KMS-11 (cell line): ENCODE measurements at regions not wholly inside any gene's neighbourhood (a gene's known extent, or its start where the extent isn't known, plus 50 kb on each side); places are given as distances from the start of the nearest gene placed in this dataset.

Experiments
- H2AFZ ChIP-seq: fragments of 200-600 bp; sonication (generic); 2 replicates; pipeline ENCODE4 v1.6.1; 2016; ENCODE audit warnings: antibody characterized with exemption, mixed run types, low read depth
- H3K27ac ChIP-seq: fragments of 200-600 bp; sonication (generic); 2 replicates; pipeline ENCODE4 v1.6.1; 2016; ENCODE audit warnings: mild to moderate bottlenecking, mixed run types
- H3K27me3 ChIP-seq: fragments of 200-600 bp; sonication (generic); 2 replicates; pipeline ENCODE4 v1.6.1; 2017; ENCODE audit warnings: mild to moderate bottlenecking, low read depth, mixed run types, moderate library complexity; ENCODE audit not compliant: insufficient read depth
- H3K36me3 ChIP-seq: fragments of 200-600 bp; sonication (generic); 2 replicates; pipeline ENCODE4 v1.6.1; 2017; ENCODE audit warnings: mild to moderate bottlenecking, mixed run types; ENCODE audit not compliant: insufficient read depth
- H3K4me1 ChIP-seq: fragments of 200-600 bp; sonication (generic); 2 replicates; pipeline ENCODE4 v1.6.1; 2016; ENCODE audit warnings: mild to moderate bottlenecking, low read depth, mixed run types; ENCODE audit not compliant: poor library complexity, severe bottlenecking
- H3K4me2 ChIP-seq: fragments of 200-600 bp; sonication (generic); 2 replicates; pipeline ENCODE4 v1.7.0; 2016; ENCODE audit warnings: mild to moderate bottlenecking, mixed run types
- H3K4me3 ChIP-seq: fragments of 200-600 bp; sonication (generic); IDR thresholded peaks from 2 replicates; pipeline ENCODE4 v1.6.1; 2017; ENCODE audit warnings: low read depth, low read length, mixed read lengths; ENCODE audit not compliant: insufficient read depth
- H3K79me2 ChIP-seq: fragments of 200-600 bp; sonication (generic); 2 replicates; pipeline ENCODE4 v1.6.1; 2016; ENCODE audit warnings: low read depth, mixed run types; ENCODE audit not compliant: insufficient read depth
- H3K9ac ChIP-seq: fragments of 200-600 bp; sonication (generic); 2 replicates; pipeline ENCODE4 v1.6.1; 2016; ENCODE audit warnings: mild to moderate bottlenecking, mixed run types
- H4K20me1 ChIP-seq: fragments of 200-600 bp; sonication (generic); 2 replicates; pipeline ENCODE4 v1.6.1; 2016; ENCODE audit warnings: mild to moderate bottlenecking, mixed run types; ENCODE audit not compliant: insufficient read depth
- CTCF ChIP-seq: fragments of 200-600 bp; sonication (generic); conservative IDR thresholded peaks from 2 replicates; pipeline ENCODE4 v1.6.1; 2017; ENCODE audit warnings: low read depth, mild to moderate bottlenecking, antibody characterized with exemption, low read length, moderate library complexity, mixed read lengths

GRCh38 chr13:50535050-50535449, 308.4 kb downstream of the DLEU7 start:
- no peaks in the 10 kb centered on the region for H4K20me1 ChIP-seq
- H3K79me2 ChIP-seq: no peaks in the 10 kb centered on the region
- H2AFZ ChIP-seq: no peak overlapping the region
- H3K27ac ChIP-seq: no peak overlapping the region
- H3K4me2 ChIP-seq: no peak overlapping the region
- TF ChIP-seq CTCF: no peak
- H3K36me3 ChIP-seq: no peaks in the 10 kb centered on the region
- no peaks in the 10 kb centered on the region for H3K27me3 ChIP-seq
- H3K9ac ChIP-seq: no peak overlapping the region
- H3K4me1 ChIP-seq: peaks cover 2% of the 10 kb centered on the region
- no peak overlapping the region for H3K4me3 ChIP-seq

- H3K4me1 ChIP-seq: no peaks in the 10 kb centered on the region
- no peak for TF ChIP-seq CTCF
- no peak overlapping the region for H3K9ac ChIP-seq
- H3K27me3 ChIP-seq: no peaks in the 10 kb centered on the region
- no peaks in the 10 kb centered on the region for H4K20me1 ChIP-seq
- H3K4me2 ChIP-seq: no peak overlapping the region
- H2AFZ ChIP-seq: no peak overlapping the region
- no peak overlapping the region for H3K27ac ChIP-seq
- H3K36me3 ChIP-seq: no peaks in the 10 kb centered on the region
- H3K4me3 ChIP-seq: no peak overlapping the region
- H3K79me2 ChIP-seq: no peaks in the 10 kb centered on the region
Observed at GRCh38 chr13:50537029-50537428, 306.5 kb downstream of the DLEU7 start.

- H3K27ac ChIP-seq: no peak overlapping the region
- H3K4me2 ChIP-seq: no peak overlapping the region
- no peaks in the 10 kb centered on the region for H3K27me3 ChIP-seq
- no peaks in the 10 kb centered on the region for H3K36me3 ChIP-seq
- no peaks in the 10 kb centered on the region for H3K4me1 ChIP-seq
- no peaks in the 10 kb centered on the region for H4K20me1 ChIP-seq
- no peak overlapping the region for H3K9ac ChIP-seq
- no peak for TF ChIP-seq CTCF
- no peaks in the 10 kb centered on the region for H3K79me2 ChIP-seq
- no peak overlapping the region for H2AFZ ChIP-seq
- H3K4me3 ChIP-seq: no peak overlapping the region
Observed at GRCh38 chr13:50539791-50540530, 303.5 kb downstream of the DLEU7 start.

GRCh38 chr13:50543141-50543540, 300.4 kb downstream of the DLEU7 start:
- no peak overlapping the region for H3K4me2 ChIP-seq

More at GRCh38 chr13:50543141-50543540, 300.4 kb downstream of the DLEU7 start:
- H3K27me3 ChIP-seq: no peaks in the 10 kb centered on the region
- no peaks in the 10 kb centered on the region for H3K36me3 ChIP-seq
- H3K4me3 ChIP-seq: no peak overlapping the region
- no peak overlapping the region for H2AFZ ChIP-seq
- no peak overlapping the region for H3K27ac ChIP-seq
- no peaks in the 10 kb centered on the region for H3K4me1 ChIP-seq
- H4K20me1 ChIP-seq: no peaks in the 10 kb centered on the region
- TF ChIP-seq CTCF: no peak
- no peaks in the 10 kb centered on the region for H3K79me2 ChIP-seq
- no peak overlapping the region for H3K9ac ChIP-seq
